ENCODE measurements at regions not wholly inside any gene's neighbourhood (a gene's known extent, or its start where the extent isn't known, plus 50 kb on each side); places are given as distances from the start of the nearest gene placed in this dataset.

- no peak for TF ChIP-seq POLR2A (IDR thresholded peaks at IDR 0.05)
- no peak for TF ChIP-seq EP300 (IDR thresholded peaks at IDR 0.05; ENCODE audit: low read depth)
- TF ChIP-seq CTCF (IDR thresholded peaks at IDR 0.05): no peak
- TF ChIP-seq POLR2AphosphoS5 (IDR thresholded peaks at IDR 0.05): no peak
Measured at GRCh38 chr9:79208791-79209396, 362.9 kb upstream of the TLE4 start.

Measured in transverse colon (tissue), 4 donors.